GM10266 (cell line): ENCODE measurements at regions not wholly inside any gene's neighbourhood (a gene's known extent, or its start where the extent isn't known, plus 50 kb on each side); places are given as distances from the start of the nearest gene placed in this dataset.

Source experiments
- DNase-seq: peaks from one replicate; pipeline ENCODE4 v3.0.0; 2012; ENCODE audit errors: extremely low spot score
- CTCF ChIP-seq: IDR thresholded peaks from 2 replicates; pipeline ENCODE4 v1.5.1; 2012; ENCODE audit warnings: mild to moderate bottlenecking, low read depth; ENCODE audit not compliant: control insufficient read depth, insufficient read depth; ENCODE audit errors: missing control alignments

GRCh38 chr3:775178-775880 is 317.5 kb upstream of the CNTN6 start:
- DNase-seq = no peak
- no peak for TF ChIP-seq CTCF

DNA sequence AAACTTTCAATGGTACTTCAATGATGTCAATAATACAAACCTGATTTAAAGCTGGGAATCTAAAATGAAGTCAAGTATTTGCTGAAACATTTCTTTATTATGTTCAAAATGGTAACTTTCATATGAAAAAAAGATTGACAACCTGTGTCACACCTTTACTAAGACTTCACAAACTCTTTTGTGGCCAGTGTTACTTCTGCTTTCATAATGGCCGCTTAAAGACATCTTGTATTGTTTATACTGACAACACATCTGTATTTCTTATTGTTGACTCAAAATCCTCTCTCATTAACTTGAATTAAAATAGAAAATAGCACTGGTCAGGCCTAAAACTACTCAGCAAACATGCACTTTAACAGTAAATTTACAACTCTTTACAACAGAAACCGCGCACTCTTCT is 312.3 kb upstream of the CNTN6 start:
- no peak for DNase-seq
- TF ChIP-seq CTCF = no peak

GRCh38 chr3:791442-791841 is 301.4 kb upstream of the CNTN6 start:
- no peak for TF ChIP-seq CTCF
- DNase-seq = no peak

- no peak for TF ChIP-seq CTCF
- no peak for DNase-seq
Observed at GRCh38 chr3:792630-793029, 300.2 kb upstream of the CNTN6 start.

- no peak for DNase-seq
- TF ChIP-seq CTCF = no peak
Observed at GRCh38 chr3:804211-804610, 288.6 kb upstream of the CNTN6 start.

GRCh38 chr3:805326-805725 is 287.5 kb upstream of the CNTN6 start:
- DNase-seq = no peak
- no peak for TF ChIP-seq CTCF

DNA sequence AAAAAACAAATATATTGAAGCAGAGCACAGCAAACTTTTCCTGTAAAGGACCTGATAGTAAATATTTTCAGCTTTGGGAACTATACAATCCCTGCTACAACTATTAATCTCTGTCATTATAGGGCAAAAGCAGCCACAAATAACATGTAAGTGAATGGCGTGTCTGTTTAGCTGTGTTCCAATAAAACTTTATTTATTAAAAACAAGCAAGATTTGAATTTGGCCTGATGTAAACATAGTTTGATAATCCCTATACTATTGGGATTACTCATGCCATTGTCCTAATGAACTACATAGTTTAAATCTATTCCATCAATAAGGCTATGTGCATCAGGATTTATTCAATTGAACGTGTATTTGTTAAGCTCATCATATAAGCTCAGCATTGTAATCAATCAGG is 286.8 kb upstream of the CNTN6 start:
- TF ChIP-seq CTCF = no peak
- DNase-seq = no peak
